Gastroesophageal sphincter (tissue), 3 donors: ENCODE measurements at regions not wholly inside any gene's neighbourhood (a gene's known extent, or its start where the extent isn't known, plus 50 kb on each side); places are given as distances from the start of the nearest gene placed in this dataset.

Experiments used
- CTCF ChIP-seq, 4 experiments: fragments of 200-600 bp in 2 of 4; fragments of 450-650 bp in 2 of 4; sonication (generic) in 1 of 4; IDR thresholded peaks; one replicate each; pipeline ENCODE4 v1.5.1; 2017 to 2019; ENCODE audit warnings: antibody characterized with exemption in 4 of 4, mild to moderate bottlenecking in 2 of 4, moderate library complexity in 2 of 4
- POLR2A ChIP-seq, 2 donors: fragments of 450-650 bp; IDR thresholded peaks; one replicate each; pipeline ENCODE4 v1.6.1; 2017; ENCODE audit warnings: antibody characterized with exemption in 2 of 2, mild to moderate bottlenecking in 2 of 2, moderate library complexity in 1 of 2

GRCh38 chr4:14149176-14150053, 521.9 kb upstream of the BOD1L1 start:
- TF ChIP-seq CTCF (IDR thresholded peaks at IDR 0.05), result no peak
- no peak for TF ChIP-seq POLR2A (IDR thresholded peaks at IDR 0.05)
